ENCODE measurements at regions not wholly inside any gene's neighbourhood (a gene's known extent, or its start where the extent isn't known, plus 50 kb on each side); places are given as distances from the start of the nearest gene placed in this dataset.

DNA sequence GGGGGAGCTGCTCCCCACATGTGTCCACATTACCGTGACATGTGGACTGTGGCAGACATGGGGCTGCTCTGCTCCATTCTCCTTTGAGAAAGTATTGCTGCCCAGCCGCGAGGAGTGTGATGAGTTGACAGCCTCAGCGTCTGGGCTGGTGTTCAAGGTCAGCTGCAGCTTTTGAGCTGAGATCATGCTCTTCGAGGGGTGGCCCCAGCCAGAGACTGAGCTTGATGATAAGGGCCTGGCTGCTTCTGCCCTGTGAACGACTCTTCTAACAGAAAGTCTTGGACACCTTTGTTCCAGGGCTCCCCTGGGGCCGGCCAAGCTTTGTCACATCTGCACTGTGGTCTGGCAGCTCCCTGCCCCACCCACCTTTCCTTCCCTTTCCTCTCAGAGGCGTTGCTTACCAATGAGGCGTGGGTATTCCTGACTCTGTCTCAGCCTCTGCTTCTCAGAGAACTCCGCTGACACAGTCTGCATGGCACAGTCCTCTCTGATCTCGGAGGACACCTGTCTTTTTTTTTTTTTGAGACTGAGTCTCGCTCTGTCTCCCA is 86.6 kb downstream of the CHRD start:
- no peak overlapping the region for H3K27ac ChIP-seq
- no peaks in the 10 kb centered on the region for H3K9me3 ChIP-seq
- no peaks in the 10 kb centered on the region for H3K36me3 ChIP-seq
- ATAC-seq (ENCODE audit: insufficient number of reproducible peaks, low FRiP score, low read depth) (no peak), DNase-seq (ENCODE audit: low spot score) (no peak)
- TF ChIP-seq, protein P1, sequence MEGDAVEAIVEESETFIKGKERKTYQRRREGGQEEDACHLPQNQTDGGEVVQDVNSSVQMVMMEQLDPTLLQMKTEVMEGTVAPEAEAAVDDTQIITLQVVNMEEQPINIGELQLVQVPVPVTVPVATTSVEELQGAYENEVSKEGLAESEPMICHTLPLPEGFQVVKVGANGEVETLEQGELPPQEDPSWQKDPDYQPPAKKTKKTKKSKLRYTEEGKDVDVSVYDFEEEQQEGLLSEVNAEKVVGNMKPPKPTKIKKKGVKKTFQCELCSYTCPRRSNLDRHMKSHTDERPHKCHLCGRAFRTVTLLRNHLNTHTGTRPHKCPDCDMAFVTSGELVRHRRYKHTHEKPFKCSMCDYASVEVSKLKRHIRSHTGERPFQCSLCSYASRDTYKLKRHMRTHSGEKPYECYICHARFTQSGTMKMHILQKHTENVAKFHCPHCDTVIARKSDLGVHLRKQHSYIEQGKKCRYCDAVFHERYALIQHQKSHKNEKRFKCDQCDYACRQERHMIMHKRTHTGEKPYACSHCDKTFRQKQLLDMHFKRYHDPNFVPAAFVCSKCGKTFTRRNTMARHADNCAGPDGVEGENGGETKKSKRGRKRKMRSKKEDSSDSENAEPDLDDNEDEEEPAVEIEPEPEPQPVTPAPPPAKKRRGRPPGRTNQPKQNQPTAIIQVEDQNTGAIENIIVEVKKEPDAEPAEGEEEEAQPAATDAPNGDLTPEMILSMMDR (IDR thresholded peaks at IDR 0.05) = no peak
- no peak overlapping the region for H3K4me3 ChIP-seq
- H3K4me1 ChIP-seq (ENCODE audit: control insufficient read depth in 1 of 2, low read depth in 2 of 2) = peaks cover 0 to 9% of the 10 kb centered on the region in 2 donors
- no peaks in the 10 kb centered on the region for H3K27me3 ChIP-seq (replicated peaks; ENCODE audit: insufficient read depth)

DNA sequence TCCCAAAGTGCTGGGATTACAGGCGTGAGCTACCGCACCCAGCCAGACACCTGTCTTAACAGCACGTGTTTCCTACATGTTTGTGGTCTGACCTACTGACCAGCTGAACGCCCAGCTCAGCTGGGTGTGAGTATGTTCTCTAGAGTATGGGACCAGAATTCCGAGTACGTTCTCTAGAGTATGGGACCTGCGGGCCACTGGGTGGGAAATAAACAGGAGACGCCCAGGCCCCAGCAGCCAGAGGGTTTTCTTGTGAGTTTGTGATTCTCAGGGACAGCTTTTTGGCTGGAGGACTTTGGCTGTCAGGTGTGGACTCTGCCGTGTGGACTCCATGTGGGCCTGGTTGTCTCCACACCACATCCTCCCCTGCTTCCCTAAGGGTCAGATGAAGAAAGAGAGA is 87.3 kb downstream of the CHRD start:
- no peaks in the 10 kb centered on the region for H3K27me3 ChIP-seq (replicated peaks; ENCODE audit: insufficient read depth)
- H3K4me1 ChIP-seq (ENCODE audit: control insufficient read depth in 1 of 2, low read depth in 2 of 2) = peaks cover 0 to 9% of the 10 kb centered on the region in 2 donors
- no peak overlapping the region for H3K27ac ChIP-seq
- no peaks in the 10 kb centered on the region for H3K9me3 ChIP-seq
- TF ChIP-seq, protein P1 (IDR thresholded peaks at IDR 0.05) = no peak
- H3K4me3 ChIP-seq = no peak overlapping the region
- DNase-seq (ENCODE audit: low spot score) (no peak), ATAC-seq (ENCODE audit: insufficient number of reproducible peaks, low FRiP score, low read depth) (no peak)
- no peaks in the 10 kb centered on the region for H3K36me3 ChIP-seq

DNA sequence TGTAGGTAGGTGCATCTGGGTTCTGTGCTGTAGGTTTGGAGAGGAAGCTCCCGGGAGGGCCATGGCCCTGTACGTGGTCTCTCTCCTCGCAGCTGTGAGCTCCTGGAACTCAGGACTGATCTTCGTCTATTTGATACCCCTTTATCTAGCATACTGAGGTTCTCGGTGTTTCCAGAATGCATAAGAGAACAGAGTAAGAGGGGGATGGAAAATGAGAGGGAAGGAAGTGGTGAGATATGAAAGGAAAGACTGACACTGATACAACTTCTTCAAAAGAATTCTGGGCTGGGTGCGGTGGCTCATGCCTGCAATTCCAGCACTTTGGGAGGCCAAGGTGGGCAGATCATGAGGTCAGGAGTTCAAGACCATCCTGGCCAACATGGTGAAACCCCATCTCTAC is 90.7 kb downstream of the CHRD start:
- H3K27me3 ChIP-seq (replicated peaks; ENCODE audit: insufficient read depth) = no peaks in the 10 kb centered on the region
- no peak for ATAC-seq (ENCODE audit: insufficient number of reproducible peaks, low FRiP score, low read depth)
- H3K4me1 ChIP-seq (ENCODE audit: control insufficient read depth in 1 of 2, low read depth in 2 of 2) = peaks cover 0 to 9% of the 10 kb centered on the region in 2 donors
- no peak overlapping the region for H3K4me3 ChIP-seq
- TF ChIP-seq, protein P1 (IDR thresholded peaks at IDR 0.05) = no peak
- DNase-seq (ENCODE audit: low spot score) = no peak
- no peaks in the 10 kb centered on the region for H3K9me3 ChIP-seq
- H3K36me3 ChIP-seq = no peaks in the 10 kb centered on the region
- no peak overlapping the region for H3K27ac ChIP-seq

DNA sequence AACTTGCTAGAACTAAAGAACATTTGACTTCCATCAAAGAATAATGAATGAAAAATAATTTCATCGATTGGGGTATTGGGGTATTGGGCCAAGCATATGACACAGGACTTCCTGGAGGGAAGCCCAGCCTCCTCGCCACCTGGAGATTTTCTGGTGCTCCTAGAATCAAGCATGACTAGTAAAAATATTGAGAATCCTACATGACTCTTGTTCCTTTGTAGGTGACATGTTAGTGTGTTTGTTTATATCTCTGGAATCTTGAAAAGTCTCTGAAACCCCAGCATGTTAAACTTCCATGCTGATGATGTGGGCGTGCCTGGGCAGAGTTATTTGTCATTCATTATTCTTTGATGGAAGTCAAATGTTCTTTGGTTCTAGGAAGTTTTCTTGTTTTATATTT is 90.1 kb upstream of the EPHB3 start:
- ATAC-seq (ENCODE audit: insufficient number of reproducible peaks, low FRiP score, low read depth) (no peak), DNase-seq (ENCODE audit: low spot score) (no peak)
- Histone ChIP-seq H3K27me3 (replicated peaks; ENCODE audit: insufficient read depth) (no peaks in the 10 kb centered on the region), H3K27ac (no peak overlapping the region), H3K4me3 (no peak overlapping the region), H3K36me3 (no peaks in the 10 kb centered on the region), H3K9me3 (no peaks in the 10 kb centered on the region), H3K4me1 (ENCODE audit: control insufficient read depth in 1 of 2, low read depth in 2 of 2) (peaks cover 0 to under 1% of the 10 kb centered on the region in 2 donors)
- TF ChIP-seq, protein P1 (IDR thresholded peaks at IDR 0.05) = no peak

DNA sequence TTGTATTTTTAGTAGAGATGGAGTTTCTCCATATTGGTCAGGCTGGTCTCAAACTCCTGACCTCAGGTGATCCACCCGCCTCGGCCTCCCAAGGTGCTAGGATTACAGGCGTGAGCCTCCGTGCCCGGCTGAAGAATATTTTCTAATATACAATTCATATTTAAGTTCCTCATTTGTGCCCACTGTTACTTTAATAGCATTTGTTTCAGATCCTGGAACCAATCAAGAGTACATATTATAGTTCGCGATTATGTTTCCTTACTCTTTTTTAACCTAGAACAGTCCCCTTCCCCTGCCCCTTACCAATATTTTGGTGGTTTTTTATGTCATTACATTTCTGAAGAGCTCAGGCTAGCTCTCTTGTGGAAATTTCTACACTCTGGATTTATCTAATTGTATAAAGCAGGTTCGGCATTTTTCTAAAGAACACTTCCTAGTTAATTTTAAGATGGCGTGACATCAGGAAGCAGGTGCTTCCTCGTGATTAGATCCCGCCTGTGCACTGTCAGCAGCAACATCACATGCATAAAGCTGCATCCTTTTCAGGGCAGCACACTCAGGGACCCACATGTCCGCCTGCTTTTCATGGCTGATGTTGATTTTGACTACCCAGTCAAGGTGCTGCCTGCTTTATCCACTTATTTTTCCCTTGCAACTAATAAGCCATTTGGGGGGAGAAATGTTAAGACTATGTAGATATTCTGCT is 88.7 kb upstream of the EPHB3 start:
- TF ChIP-seq, protein P1 (IDR thresholded peaks at IDR 0.05) = no peak
- no peak for ATAC-seq (ENCODE audit: insufficient number of reproducible peaks, low FRiP score, low read depth)
- no peak for DNase-seq (ENCODE audit: low spot score)
- Histone ChIP-seq H3K27ac (peak overlapping the region in 1 of 2 donors; percentile 35), H3K4me3 (no peak overlapping the region), H3K36me3 (no peaks in the 10 kb centered on the region), H3K27me3 (replicated peaks; ENCODE audit: insufficient read depth) (no peaks in the 10 kb centered on the region), H3K9me3 (no peaks in the 10 kb centered on the region), H3K4me1 (ENCODE audit: control insufficient read depth in 1 of 2, low read depth in 2 of 2) (no peaks in the 10 kb centered on the region)
